Prostate gland (tissue), 2 donors: ENCODE measurements at regions not wholly inside any gene's neighbourhood (a gene's known extent, or its start where the extent isn't known, plus 50 kb on each side); places are given as distances from the start of the nearest gene placed in this dataset.

Source experiments
- CTCF ChIP-seq, 4 experiments: fragments of 200-600 bp in 2 of 4; fragments of 450-650 bp in 2 of 4; sonication (generic) in 2 of 4; IDR thresholded peaks; 1 replicate in 3 of 4; 2 replicates in 1 of 4; pipeline ENCODE4 v1.5.1; 2016 to 2019; ENCODE audit warnings: antibody characterized with exemption in 4 of 4, mild to moderate bottlenecking in 2 of 4, moderate library complexity in 2 of 4
- POLR2AphosphoS5 ChIP-seq: sonication (generic); formaldehyde crosslinking; IDR thresholded peaks from one replicate; pipeline ENCODE4 v1.6.1; 2017; ENCODE audit warnings: antibody characterized with exemption

- TF ChIP-seq POLR2AphosphoS5 (no peak), CTCF (IDR thresholded peaks at IDR 0.05) (no peak)
Measured at GRCh38 chr17:72565006-72565405, 444.2 kb downstream of the SOX9 start.
